ENCODE measurements at regions not wholly inside any gene's neighbourhood (a gene's known extent, or its start where the extent isn't known, plus 50 kb on each side); places are given as distances from the start of the nearest gene placed in this dataset.
"Not testable (repeated sequence)": the region's sequence is repeated elsewhere in the genome, so short reads cannot be mapped to it uniquely, and the experiment has no call there.

- H3K27ac Mint-ChIP-seq: peak overlapping the region; percentile 75
- DNase-seq; H3K9me3 ChIP-seq (ENCODE audit: control insufficient read depth, low read length, poor library complexity, severe bottlenecking); H3K36me3 Mint-ChIP-seq (ENCODE audit: low read depth); ATAC-seq; H3K27me3 Mint-ChIP-seq; H3K4me3 Mint-ChIP-seq: not testable (repeated sequence)
- H3K4me1 Mint-ChIP-seq: peaks cover 44% of the 10 kb centered on the region
Measured at GRCh38 chr6:37562926-37563288, 63.2 kb upstream of the CCDC167 start.

GRCh38 chr6:37561361-37561760 is 61.7 kb upstream of the CCDC167 start:
- no peaks in the 10 kb centered on the region for H3K9me3 ChIP-seq (ENCODE audit: control insufficient read depth, low read length, poor library complexity, severe bottlenecking)
- no peak for ATAC-seq
- no peak overlapping the region for H3K4me3 Mint-ChIP-seq
- peaks cover 4% of the 10 kb centered on the region for H3K36me3 Mint-ChIP-seq (ENCODE audit: low read depth)
- H3K27ac Mint-ChIP-seq: peak overlapping the region; percentile 75
- H3K4me1 Mint-ChIP-seq: peaks cover 44% of the 10 kb centered on the region
- no peak for DNase-seq
- H3K27me3 Mint-ChIP-seq: no peaks in the 10 kb centered on the region

GRCh38 chr6:37560737-37561103 is 61.0 kb upstream of the CCDC167 start:
- ATAC-seq (no peak), DNase-seq (no peak)
- H3K9me3 ChIP-seq (ENCODE audit: control insufficient read depth, low read length, poor library complexity, severe bottlenecking): no peaks in the 10 kb centered on the region
- Mint-ChIP-seq H3K36me3 (ENCODE audit: low read depth) (peaks cover 4% of the 10 kb centered on the region), H3K27ac (peak overlapping the region; percentile 87), H3K4me3 (no peak overlapping the region), H3K4me1 (peaks cover 43% of the 10 kb centered on the region), H3K27me3 (peaks cover 4% of the 10 kb centered on the region)

GRCh38 chr6:37559501-37559900 is 59.8 kb upstream of the CCDC167 start:
- no peaks in the 10 kb centered on the region for H3K9me3 ChIP-seq (ENCODE audit: control insufficient read depth, low read length, poor library complexity, severe bottlenecking)
- Mint-ChIP-seq H3K4me3 (no peak overlapping the region), H3K36me3 (ENCODE audit: low read depth) (peaks cover 4% of the 10 kb centered on the region), H3K27me3 (peaks cover 5% of the 10 kb centered on the region), H3K27ac (peak overlapping the region; percentile 87), H3K4me1 (peaks cover 37% of the 10 kb centered on the region)
- no peak for ATAC-seq
- DNase-seq: no peak

- peaks cover 38% of the 10 kb centered on the region for H3K4me1 Mint-ChIP-seq
- no peaks in the 10 kb centered on the region for H3K9me3 ChIP-seq (ENCODE audit: control insufficient read depth, low read length, poor library complexity, severe bottlenecking)
- H3K4me3 Mint-ChIP-seq: no peak overlapping the region
- H3K27me3 Mint-ChIP-seq: peaks cover 5% of the 10 kb centered on the region
- peak overlapping the region; percentile 87 for H3K27ac Mint-ChIP-seq
- peaks cover 4% of the 10 kb centered on the region for H3K36me3 Mint-ChIP-seq (ENCODE audit: low read depth)
- DNase-seq (no peak), ATAC-seq (peak; percentile 37)
Measured at GRCh38 chr6:37559050-37559449, 59.4 kb upstream of the CCDC167 start.

GRCh38 chr6:37558646-37559045 is 59.0 kb upstream of the CCDC167 start:
- ATAC-seq (no peak), DNase-seq (no peak)
- no peaks in the 10 kb centered on the region for H3K9me3 ChIP-seq (ENCODE audit: control insufficient read depth, low read length, poor library complexity, severe bottlenecking)
- Mint-ChIP-seq H3K27ac (peak overlapping the region; percentile 87), H3K36me3 (ENCODE audit: low read depth) (peaks cover 3% of the 10 kb centered on the region), H3K4me3 (no peak overlapping the region), H3K4me1 (peaks cover 39% of the 10 kb centered on the region), H3K27me3 (peaks cover 5% of the 10 kb centered on the region)

- H3K9me3 ChIP-seq (ENCODE audit: control insufficient read depth, low read length, poor library complexity, severe bottlenecking): no peaks in the 10 kb centered on the region
- no peak for ATAC-seq
- Mint-ChIP-seq H3K36me3 (ENCODE audit: low read depth) (no peaks in the 10 kb centered on the region), H3K4me3 (peak overlapping the region; percentile 36), H3K4me1 (peaks cover 41% of the 10 kb centered on the region), H3K27me3 (peaks cover 5% of the 10 kb centered on the region), H3K27ac (peak overlapping the region; percentile 87)
- no peak for DNase-seq
Measured at GRCh38 chr6:37558168-37558567, 58.5 kb upstream of the CCDC167 start.

- DNase-seq (no peak), ATAC-seq (no peak)
- Mint-ChIP-seq H3K27ac (peak overlapping the region; percentile 87), H3K4me1 (peaks cover 41% of the 10 kb centered on the region), H3K27me3 (peaks cover 5% of the 10 kb centered on the region), H3K36me3 (ENCODE audit: low read depth) (no peaks in the 10 kb centered on the region), H3K4me3 (peak overlapping the region; percentile 36)
- no peaks in the 10 kb centered on the region for H3K9me3 ChIP-seq (ENCODE audit: control insufficient read depth, low read length, poor library complexity, severe bottlenecking)
Measured at GRCh38 chr6:37557645-37558114, 58.0 kb upstream of the CCDC167 start.

GRCh38 chr6:37556881-37557644 is 57.4 kb upstream of the CCDC167 start:
- DNase-seq (no peak), ATAC-seq (no peak)
- H3K9me3 ChIP-seq (ENCODE audit: control insufficient read depth, low read length, poor library complexity, severe bottlenecking): no peaks in the 10 kb centered on the region
- Mint-ChIP-seq H3K4me1 (peaks cover 41% of the 10 kb centered on the region), H3K27ac (peak overlapping the region; percentile 87), H3K4me3 (no peak overlapping the region), H3K36me3 (ENCODE audit: low read depth) (no peaks in the 10 kb centered on the region), H3K27me3 (peaks cover 5% of the 10 kb centered on the region)

GRCh38 chr6:37555040-37555781 is 55.5 kb upstream of the CCDC167 start:
- no peaks in the 10 kb centered on the region for H3K9me3 ChIP-seq (ENCODE audit: control insufficient read depth, low read length, poor library complexity, severe bottlenecking)
- peaks cover 5% of the 10 kb centered on the region for H3K27me3 Mint-ChIP-seq
- peak overlapping the region; percentile 43 for H3K4me3 Mint-ChIP-seq
- DNase-seq: no peak
- peaks cover 38% of the 10 kb centered on the region for H3K4me1 Mint-ChIP-seq
- no peak for ATAC-seq
- no peaks in the 10 kb centered on the region for H3K36me3 Mint-ChIP-seq (ENCODE audit: low read depth)
- H3K27ac Mint-ChIP-seq: peak overlapping the region; percentile 87

GRCh38 chr6:37554480-37554819 is 54.8 kb upstream of the CCDC167 start:
- H3K4me3 Mint-ChIP-seq: no peak overlapping the region
- peaks cover 5% of the 10 kb centered on the region for H3K27me3 Mint-ChIP-seq
- no peak for DNase-seq
- H3K27ac Mint-ChIP-seq: peak overlapping the region; percentile 83
- no peak for ATAC-seq
- H3K9me3 ChIP-seq (ENCODE audit: control insufficient read depth, low read length, poor library complexity, severe bottlenecking): no peaks in the 10 kb centered on the region
- H3K4me1 Mint-ChIP-seq: peaks cover 33% of the 10 kb centered on the region
- H3K36me3 Mint-ChIP-seq (ENCODE audit: low read depth): no peaks in the 10 kb centered on the region

- Mint-ChIP-seq H3K27me3 (peaks cover 5% of the 10 kb centered on the region), H3K4me1 (peaks cover 26% of the 10 kb centered on the region), H3K27ac (peak overlapping the region; percentile 53), H3K4me3 (no peak overlapping the region), H3K36me3 (ENCODE audit: low read depth) (no peaks in the 10 kb centered on the region)
- no peak for DNase-seq
- ATAC-seq: no peak
- H3K9me3 ChIP-seq (ENCODE audit: control insufficient read depth, low read length, poor library complexity, severe bottlenecking): no peaks in the 10 kb centered on the region
Measured at GRCh38 chr6:37552267-37552666, 52.6 kb upstream of the CCDC167 start.

GRCh38 chr6:37551867-37552266 is 52.2 kb upstream of the CCDC167 start:
- Mint-ChIP-seq H3K27ac (peak overlapping the region; percentile 53), H3K27me3 (peaks cover 5% of the 10 kb centered on the region), H3K4me3 (no peak overlapping the region), H3K36me3 (ENCODE audit: low read depth) (no peaks in the 10 kb centered on the region), H3K4me1 (peaks cover 28% of the 10 kb centered on the region)
- H3K9me3 ChIP-seq (ENCODE audit: control insufficient read depth, low read length, poor library complexity, severe bottlenecking): no peaks in the 10 kb centered on the region
- DNase-seq (no peak), ATAC-seq (no peak)

GRCh38 chr6:37551446-37551845 is 51.8 kb upstream of the CCDC167 start:
- Mint-ChIP-seq H3K27ac (peak overlapping the region; percentile 53), H3K4me1 (peaks cover 28% of the 10 kb centered on the region), H3K4me3 (no peak overlapping the region), H3K27me3 (peaks cover 5% of the 10 kb centered on the region), H3K36me3 (ENCODE audit: low read depth) (no peaks in the 10 kb centered on the region)
- no peak for DNase-seq
- ATAC-seq: no peak
- no peaks in the 10 kb centered on the region for H3K9me3 ChIP-seq (ENCODE audit: control insufficient read depth, low read length, poor library complexity, severe bottlenecking)
